H9 (cell line): ENCODE measurements at regions not wholly inside any gene's neighbourhood (a gene's known extent, or its start where the extent isn't known, plus 50 kb on each side); places are given as distances from the start of the nearest gene placed in this dataset.

Experiments
- DNase-seq: peaks from one replicate; pipeline ENCODE4 v3.0.0-alpha.2; 2017
- H2AFZ ChIP-seq: one replicate; pipeline ENCODE4 v1.6.1; 2013; ENCODE audit warnings: mild to moderate bottlenecking, low read length, control low read depth, moderate library complexity
- H2AK5ac ChIP-seq: 2 replicates; pipeline ENCODE4 v1.6.1; 2013; ENCODE audit warnings: low read length, control low read depth, mixed read lengths; ENCODE audit not compliant: insufficient read length
- H2BK120ac ChIP-seq: one replicate; pipeline ENCODE4 v1.6.1; 2013; ENCODE audit warnings: low read depth, mild to moderate bottlenecking, low read length, control low read depth, inconsistent platforms; ENCODE audit not compliant: poor library complexity, severe bottlenecking
- H2BK12ac ChIP-seq: 2 replicates; pipeline ENCODE4 v1.6.1; 2013; ENCODE audit warnings: low read length, control low read depth, mixed read lengths, low read depth; ENCODE audit not compliant: insufficient read length
- H2BK15ac ChIP-seq: 2 replicates; pipeline ENCODE4 v1.6.1; 2013; ENCODE audit warnings: low read depth, low read length, control low read depth
- H2BK20ac ChIP-seq: one replicate; pipeline ENCODE4 v1.6.1; 2013; ENCODE audit warnings: low read depth, mild to moderate bottlenecking, low read length, control low read depth, inconsistent platforms; ENCODE audit not compliant: poor library complexity, severe bottlenecking
- H2BK5ac ChIP-seq: 2 replicates; pipeline ENCODE4 v1.6.1; 2013; ENCODE audit warnings: low read length, control low read depth, mixed read lengths; ENCODE audit not compliant: insufficient read length
- H3K14ac ChIP-seq: 2 replicates; pipeline ENCODE4 v1.6.1; 2013; ENCODE audit warnings: low read length, control low read depth; ENCODE audit not compliant: insufficient read depth
- H3K18ac ChIP-seq: 2 replicates; pipeline ENCODE4 v1.6.1; 2013; ENCODE audit warnings: low read depth, mild to moderate bottlenecking, mixed read lengths, low read length, control low read depth; ENCODE audit not compliant: insufficient read length
- H3K23ac ChIP-seq: 2 replicates; pipeline ENCODE4 v1.6.1; 2013; ENCODE audit warnings: low read length, control low read depth, mixed read lengths, low read depth; ENCODE audit not compliant: insufficient read length
- H3K23me2 ChIP-seq: 2 replicates; pipeline ENCODE4 v1.6.1; 2013; ENCODE audit warnings: low read depth, mild to moderate bottlenecking, mixed read lengths, low read length, control low read depth; ENCODE audit not compliant: insufficient read length, poor library complexity, severe bottlenecking
- H3K27ac ChIP-seq: 2 replicates; pipeline ENCODE4 v1.5.1; 2013; ENCODE audit warnings: low read length, control low read depth, mixed read lengths, low read depth; ENCODE audit not compliant: insufficient read length
- H3K27me3 ChIP-seq: 2 replicates; pipeline ENCODE4 v1.6.1; 2013; ENCODE audit warnings: low read length, control low read depth, inconsistent platforms; ENCODE audit not compliant: insufficient read depth
- H3K4ac ChIP-seq: 2 replicates; pipeline ENCODE4 v1.6.1; 2013; ENCODE audit warnings: low read depth, mild to moderate bottlenecking, control low read depth, inconsistent platforms, low read length, moderate library complexity
- H3K4me1 ChIP-seq: 2 replicates; pipeline ENCODE4 v1.6.1; 2013; ENCODE audit warnings: low read length, control low read depth, inconsistent platforms; ENCODE audit not compliant: insufficient read depth
- H3K4me2 ChIP-seq: 2 replicates; pipeline ENCODE4 v1.6.1; 2013; ENCODE audit warnings: low read length, control low read depth, mixed read lengths; ENCODE audit not compliant: insufficient read length, insufficient read depth
- H3K56ac ChIP-seq: 2 replicates; pipeline ENCODE4 v1.6.1; 2013; ENCODE audit warnings: low read depth, mild to moderate bottlenecking, mixed read lengths, low read length, control low read depth; ENCODE audit not compliant: insufficient read length
- H3K79me1 ChIP-seq: 2 replicates; pipeline ENCODE4 v1.6.1; 2013; ENCODE audit warnings: low read depth, mild to moderate bottlenecking, moderate library complexity, low read length, control low read depth, inconsistent platforms; ENCODE audit not compliant: insufficient read depth, poor library complexity, severe bottlenecking
- H3K79me2 ChIP-seq: 2 replicates; pipeline ENCODE4 v1.6.1; 2013; ENCODE audit warnings: low read length, control low read depth, inconsistent platforms; ENCODE audit not compliant: insufficient read depth
- H3K9ac ChIP-seq: 2 replicates; pipeline ENCODE4 v1.6.1; 2013; ENCODE audit warnings: low read length, control low read depth, mixed read lengths; ENCODE audit not compliant: insufficient read length; ENCODE audit errors: extremely low read depth
- H3K9me3 ChIP-seq: one replicate; pipeline ENCODE4 v1.6.1; 2013; ENCODE audit warnings: low read depth, low read length, inconsistent platforms; ENCODE audit not compliant: control insufficient read depth
- H3T11ph ChIP-seq: one replicate; pipeline ENCODE4 v1.6.1; 2013; ENCODE audit warnings: mild to moderate bottlenecking, low read length, control low read depth, inconsistent platforms
- H4K20me1 ChIP-seq: one replicate; pipeline ENCODE4 v1.6.1; 2013; ENCODE audit not compliant: control insufficient read depth, insufficient read length, insufficient read depth
- H4K5ac ChIP-seq: 2 replicates; pipeline ENCODE4 v1.6.1; 2013; ENCODE audit warnings: low read depth, mild to moderate bottlenecking, mixed read lengths, low read length, control low read depth; ENCODE audit not compliant: insufficient read length
- H4K8ac ChIP-seq: replicated peaks from 2 replicates; pipeline ENCODE4 v1.6.1; 2013; ENCODE audit warnings: low read length, control low read depth, mixed read lengths, low read depth; ENCODE audit not compliant: insufficient read length
- H4K91ac ChIP-seq: 2 replicates; pipeline ENCODE4 v1.6.1; 2013; ENCODE audit warnings: low read depth, mild to moderate bottlenecking, moderate library complexity, mixed read lengths, low read length, control low read depth; ENCODE audit not compliant: insufficient read length
- H3K27ac Mint-ChIP-seq, 3 experiments: 2 replicates in 2 of 3; 3 replicates in 1 of 3; pipeline ENCODE4 v1.8.0; 2020 to 2021; ENCODE audit warnings: mixed read lengths in 3 of 3, mild to moderate bottlenecking in 1 of 3, moderate library complexity in 1 of 3
- H3K27me3 Mint-ChIP-seq: 2 replicates; pipeline ENCODE4 v1.8.0; 2021; ENCODE audit warnings: low read depth, mild to moderate bottlenecking, moderate library complexity, mixed read lengths
- H3K36me3 Mint-ChIP-seq, 3 experiments: 2 replicates in 2 of 3; 3 replicates in 1 of 3; pipeline ENCODE4 v1.8.0; 2020 to 2021; ENCODE audit warnings: low read depth in 3 of 3, mixed read lengths in 3 of 3; ENCODE audit not compliant: insufficient read depth in 1 of 3
- H3K4me1 Mint-ChIP-seq, 2 experiments: 2 replicates each; pipeline ENCODE4 v1.8.0; 2020; ENCODE audit warnings: mixed read lengths in 2 of 2
- H3K4me3 Mint-ChIP-seq, 2 experiments: 2 replicates in 1 of 2; 3 replicates in 1 of 2; pipeline ENCODE4 v1.8.0; 2020 to 2021; ENCODE audit warnings: mild to moderate bottlenecking in 2 of 2, mixed read lengths in 2 of 2, moderate library complexity in 1 of 2
- H3K9me3 Mint-ChIP-seq, 2 experiments: 2 replicates in 1 of 2; 3 replicates in 1 of 2; pipeline ENCODE4 v1.8.0; 2020; ENCODE audit warnings: mild to moderate bottlenecking in 2 of 2, mixed read lengths in 2 of 2, moderate library complexity in 1 of 2
- CTCF ChIP-seq: fragments of 200-600 bp; sonication (generic); conservative IDR thresholded peaks from 3 replicates; pipeline ENCODE4 v1.8.0; 2021; ENCODE audit warnings: antibody characterized with exemption, mild to moderate bottlenecking
- WGBS: extraction: QIAGEN DNeasy Blood & Tissue Kit; methylation state at CpG from one replicate; pipeline ENCODE4 v1.1.7; 2013; ENCODE audit warnings: missing lambda C conversion rate, low lambda C conversion rate, mixed read lengths; ENCODE audit not compliant: insufficient read length; ENCODE audit errors: extremely low coverage; 5-methylcytosine and 5-hydroxymethylcytosine counted together

DNA sequence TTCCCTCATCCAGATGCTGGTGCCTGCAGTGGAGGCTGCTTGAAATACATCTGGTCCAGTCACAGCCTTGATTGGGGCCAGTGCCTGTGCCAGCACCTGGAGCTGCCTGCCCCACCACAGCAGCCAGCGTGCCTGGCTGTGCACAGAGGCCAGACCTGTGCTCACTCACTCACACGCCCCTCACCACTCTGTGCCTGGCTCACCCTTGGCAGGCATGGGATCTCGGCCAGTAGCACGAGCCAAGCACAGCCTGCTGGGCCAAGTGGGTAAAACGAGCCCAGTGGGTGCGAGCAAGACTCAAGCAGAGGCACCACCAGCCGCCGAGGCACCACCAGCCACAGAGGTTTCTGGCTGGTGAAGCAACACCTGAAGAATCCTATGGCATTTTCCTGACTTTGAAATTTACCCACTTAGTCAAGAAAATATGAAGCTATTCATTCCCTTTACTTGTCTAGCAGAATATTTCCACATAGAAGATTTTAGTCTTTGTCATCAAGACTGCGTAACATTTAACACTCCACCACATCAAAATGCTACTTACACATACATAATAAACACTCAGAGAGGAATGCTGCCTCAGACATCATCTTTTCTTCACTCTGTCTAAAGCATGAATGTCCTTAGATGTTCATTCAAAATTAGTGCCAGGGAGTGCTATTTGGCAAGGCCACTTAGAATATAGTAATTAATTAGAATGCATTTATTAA, 424.3 kb upstream of the FAT3 start:
- H3K79me1 ChIP-seq: no peaks in the 10 kb centered on the region
- H3K9me3 ChIP-seq: no peaks in the 10 kb centered on the region
- no peak overlapping the region for H2BK12ac ChIP-seq
- no peak overlapping the region for H3K18ac ChIP-seq
- H3K56ac ChIP-seq: no peak overlapping the region
- H4K91ac ChIP-seq: no peak overlapping the region
- H4K20me1 ChIP-seq: no peaks in the 10 kb centered on the region
- Mint-ChIP-seq H3K27me3 (no peaks in the 10 kb centered on the region), H3K36me3 (peaks cover 0 to 2% (median 0%) of the 10 kb centered on the region in 3 experiments; a peak in 1 of 7 replicates), H3K4me1 (peaks cover 21 to 22% of the 10 kb centered on the region in 2 experiments), H3K4me3 (no peak overlapping the region), H3K9me3 (peaks cover 0 to 3% of the 10 kb centered on the region in 2 experiments; a peak in 1 of 5 replicates), H3K27ac (no peak overlapping the region)
- no peak overlapping the region for H2AFZ ChIP-seq
- no peak overlapping the region for H4K5ac ChIP-seq
- no peak overlapping the region for H3K9ac ChIP-seq
- no peaks in the 10 kb centered on the region for H3K23me2 ChIP-seq
- WGBS: no CpG with 5 or more reads among the region's 9 CpGs
- no peak for TF ChIP-seq CTCF
- H2BK15ac ChIP-seq: no peak overlapping the region
- no peak overlapping the region for H3T11ph ChIP-seq
- H2BK20ac ChIP-seq: no peak overlapping the region
- H3K4me2 ChIP-seq: no peak overlapping the region
- no peaks in the 10 kb centered on the region for H3K79me2 ChIP-seq
- H3K4me1 ChIP-seq: peaks cover 5% of the 10 kb centered on the region; the same call in 1 of the 2 replicates
- H3K4ac ChIP-seq: no peak overlapping the region
- no peak overlapping the region for H3K27ac ChIP-seq
- no peak overlapping the region for H2BK5ac ChIP-seq
- no peak overlapping the region for H2AK5ac ChIP-seq
- H2BK120ac ChIP-seq: no peak overlapping the region
- no peak overlapping the region for H3K14ac ChIP-seq
- no peak overlapping the region for H4K8ac ChIP-seq
- H3K23ac ChIP-seq: no peak overlapping the region
- no peak for DNase-seq
- no peaks in the 10 kb centered on the region for H3K27me3 ChIP-seq
